CD4-positive, alpha-beta T cell treated with Interleukin-12 subunit alpha and Interleukin-12 subunit beta, for 1 hour (primary cell): ENCODE measurements at regions not wholly inside any gene's neighbourhood (a gene's known extent, or its start where the extent isn't known, plus 50 kb on each side); places are given as distances from the start of the nearest gene placed in this dataset.
"Not testable (repeated sequence)": the region's sequence is repeated elsewhere in the genome, so short reads cannot be mapped to it uniquely, and the experiment has no call there.

ENCODE experiments used
- DNase-seq: peaks from one replicate; pipeline ENCODE4 v3.0.0-alpha.2; 2020

DNA sequence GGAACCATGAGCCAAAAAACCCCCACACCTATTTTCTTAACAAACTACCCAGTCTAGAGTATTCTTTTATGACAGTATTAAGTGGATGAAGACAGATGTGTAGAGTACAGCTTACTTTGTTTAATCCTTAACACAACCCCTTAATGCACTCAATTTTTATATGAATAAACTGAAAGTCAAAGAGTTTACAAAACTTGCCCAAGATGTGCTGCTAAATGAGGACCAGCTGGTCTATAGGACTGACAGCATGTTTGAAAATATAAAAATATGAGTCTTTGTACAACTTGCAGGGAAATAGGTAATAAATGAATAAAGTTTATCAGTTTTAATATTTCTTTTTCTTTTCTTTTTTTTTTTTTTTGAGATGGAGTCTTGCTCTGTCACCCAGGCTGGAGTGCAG, 102.3 kb downstream of the ZFY start:
- DNase-seq = no peak

DNA sequence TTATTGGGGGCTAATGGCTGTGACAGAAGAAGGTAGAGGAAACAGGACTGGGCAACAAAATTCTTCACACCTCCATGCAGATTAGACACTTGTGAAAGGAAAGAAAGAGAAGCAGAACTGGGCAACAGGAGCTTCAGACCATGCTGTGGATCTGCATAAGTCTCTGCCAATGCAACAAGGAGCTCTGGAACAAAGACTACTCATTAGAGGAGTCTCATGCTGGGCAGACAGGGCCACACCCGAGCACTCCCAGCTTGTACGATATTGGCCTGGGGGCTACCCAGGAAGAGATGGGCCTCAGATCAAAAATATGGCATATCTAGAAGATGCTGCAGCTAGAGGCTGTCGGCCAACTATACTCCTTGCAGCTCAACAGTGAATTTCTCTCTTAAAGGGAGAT, 105.2 kb downstream of the ZFY start:
- DNase-seq = no peak

DNA sequence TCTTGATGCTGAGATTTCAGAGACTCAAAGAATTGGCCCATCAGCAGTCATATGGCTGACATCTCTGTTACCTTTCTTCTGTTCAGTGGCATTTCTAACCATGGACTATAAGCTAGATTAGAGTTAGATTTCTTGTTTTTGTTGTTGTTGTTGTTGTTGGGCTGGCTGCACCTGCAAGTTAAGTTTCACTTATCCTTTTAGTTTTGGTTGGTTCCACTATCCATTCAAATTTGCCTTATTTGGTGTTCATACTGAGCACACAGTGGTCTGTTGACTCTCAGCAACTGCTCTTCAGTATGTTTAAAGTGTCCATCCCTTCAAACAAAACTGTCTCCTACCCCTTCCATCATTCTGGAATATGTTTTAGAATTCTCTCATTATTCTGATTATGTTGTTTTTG, 106.8 kb downstream of the ZFY start:
- no peak for DNase-seq

DNA sequence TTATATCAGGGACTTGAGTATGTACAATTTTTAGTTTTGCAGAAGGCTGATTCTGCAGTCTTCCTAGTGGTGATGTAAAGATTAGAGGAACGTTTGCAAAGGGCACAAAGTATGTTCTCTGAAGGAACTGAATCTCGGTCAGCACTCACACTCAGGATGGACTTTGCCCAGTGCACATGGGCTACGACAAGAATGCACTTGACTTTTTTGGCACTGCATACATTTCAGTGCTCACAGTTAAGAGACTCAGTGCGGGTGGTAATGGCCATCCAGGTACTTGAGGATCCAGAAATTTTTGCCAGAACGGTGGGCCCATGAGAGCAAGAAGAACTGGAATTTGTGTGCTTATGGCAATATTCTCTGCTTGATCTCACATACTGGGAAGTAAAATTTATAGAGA, 107.7 kb downstream of the ZFY start:
- no peak for DNase-seq

DNA sequence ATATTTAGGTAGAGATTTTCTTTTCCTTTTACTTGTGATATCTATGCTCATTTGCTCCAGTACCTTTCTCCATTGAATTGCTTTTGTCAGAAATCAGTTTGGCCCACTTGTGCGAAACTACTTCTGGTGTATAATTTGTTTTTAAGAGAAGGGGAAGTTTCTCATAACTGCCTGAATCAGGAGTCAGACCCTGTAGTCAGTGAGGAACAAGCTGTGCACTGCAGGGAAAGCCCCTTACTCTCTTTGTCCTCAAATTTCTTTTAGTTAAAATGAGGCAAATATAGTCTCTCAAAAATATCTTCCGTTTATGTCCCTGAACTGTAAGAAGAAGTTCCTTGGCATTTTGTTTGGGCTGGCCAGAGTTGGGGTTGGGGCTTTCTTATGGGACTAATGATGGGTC, 109.9 kb downstream of the ZFY start:
- DNase-seq = no peak

DNA sequence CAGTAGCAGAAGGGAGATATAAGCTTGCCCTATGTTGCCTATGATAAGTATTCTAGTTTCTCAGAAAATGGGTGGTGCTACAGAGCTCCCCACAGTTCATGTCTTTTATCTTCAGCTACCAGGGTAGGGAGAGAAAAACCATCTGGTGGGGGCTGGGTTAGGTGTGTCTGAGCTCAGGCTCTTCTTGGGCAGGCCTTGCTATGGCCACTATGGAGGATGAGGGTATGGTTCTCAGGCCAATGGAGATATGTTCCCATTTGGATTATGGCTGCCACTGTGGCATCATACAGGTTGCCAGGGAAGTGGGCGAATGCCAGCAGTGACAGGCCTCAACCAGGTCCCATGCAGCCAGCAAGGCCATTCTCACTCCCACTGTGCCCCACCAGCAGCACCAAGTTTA, 120.3 kb downstream of the ZFY start:
- DNase-seq = not testable (repeated sequence)

DNA sequence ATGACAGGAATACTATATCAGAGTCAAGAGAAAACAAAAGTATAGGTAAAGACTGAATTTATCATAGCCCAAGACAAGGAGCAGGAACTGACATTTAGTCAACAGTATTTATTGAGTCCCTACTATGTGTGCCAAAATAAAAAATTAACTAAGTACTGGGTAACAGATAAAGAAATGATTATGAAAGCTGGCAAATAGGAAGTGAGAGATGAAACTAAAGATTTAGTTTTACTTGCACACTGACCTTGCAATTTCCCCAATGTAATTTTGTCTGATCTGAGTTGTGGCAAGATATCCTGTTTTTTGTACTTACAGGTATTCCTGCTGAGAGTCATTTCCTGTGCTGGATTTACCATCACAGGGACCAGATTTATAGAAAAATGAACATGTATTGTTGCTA, 123.2 kb downstream of the ZFY start:
- DNase-seq = not testable (repeated sequence)

DNA sequence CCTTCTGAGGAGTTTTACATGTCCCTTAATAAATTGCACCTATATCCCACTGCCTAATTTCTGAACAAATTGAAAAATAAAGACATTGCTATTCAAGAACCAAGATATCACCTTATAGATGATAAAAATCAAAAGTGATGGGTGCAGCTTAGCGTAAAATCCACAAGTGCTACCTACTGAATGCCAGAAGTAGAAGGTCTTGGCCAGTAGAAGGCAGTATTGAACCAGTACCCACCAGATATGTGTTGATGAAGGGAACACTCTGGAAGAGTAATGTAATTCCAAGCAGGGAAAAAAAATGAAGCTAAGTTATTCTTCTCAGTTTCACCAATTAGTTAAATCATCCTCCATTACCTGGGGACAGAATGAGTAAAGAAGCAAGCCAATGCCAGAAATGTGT, 125.5 kb downstream of the ZFY start:
- not testable (repeated sequence) for DNase-seq

DNA sequence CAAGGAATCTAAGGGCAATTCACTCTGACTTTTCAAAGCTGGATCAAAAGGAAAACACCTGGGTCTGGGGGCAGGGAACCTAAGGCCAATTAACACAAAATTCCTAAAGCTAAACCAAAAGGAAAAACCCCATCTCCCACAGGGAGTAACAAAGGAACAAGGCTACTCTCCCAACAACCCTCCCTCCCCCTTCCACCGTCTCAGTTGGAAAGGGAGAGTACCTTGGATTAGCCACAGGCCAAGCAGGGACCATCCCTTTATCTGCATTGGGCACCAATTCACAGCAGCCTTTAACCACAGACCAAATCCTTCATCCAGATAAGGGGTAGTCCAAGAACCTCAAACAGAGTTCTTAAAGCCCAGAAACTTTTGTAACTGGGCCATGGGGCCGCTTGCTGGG, 153.0 kb downstream of the ZFY start:
- DNase-seq = not testable (repeated sequence)

DNA sequence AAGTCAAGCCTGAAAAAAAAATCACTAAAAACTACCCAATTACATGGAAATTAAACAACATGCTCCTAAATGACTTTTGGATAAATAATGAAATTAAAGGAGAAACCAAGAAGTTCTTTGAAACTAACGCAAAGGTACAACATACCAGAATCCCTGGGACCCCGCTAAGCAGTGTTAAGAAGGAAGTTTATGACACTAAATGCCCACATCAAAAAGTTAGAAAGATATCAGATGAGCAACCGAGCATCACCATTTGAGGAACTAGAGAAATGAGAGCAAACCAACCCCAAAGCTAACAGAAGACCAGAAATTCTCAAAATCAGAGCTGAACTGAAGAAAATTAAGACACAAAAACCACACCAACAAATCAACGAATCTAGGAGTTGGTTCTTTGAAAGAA, 173.5 kb downstream of the ZFY start:
- DNase-seq = not testable (repeated sequence)

DNA sequence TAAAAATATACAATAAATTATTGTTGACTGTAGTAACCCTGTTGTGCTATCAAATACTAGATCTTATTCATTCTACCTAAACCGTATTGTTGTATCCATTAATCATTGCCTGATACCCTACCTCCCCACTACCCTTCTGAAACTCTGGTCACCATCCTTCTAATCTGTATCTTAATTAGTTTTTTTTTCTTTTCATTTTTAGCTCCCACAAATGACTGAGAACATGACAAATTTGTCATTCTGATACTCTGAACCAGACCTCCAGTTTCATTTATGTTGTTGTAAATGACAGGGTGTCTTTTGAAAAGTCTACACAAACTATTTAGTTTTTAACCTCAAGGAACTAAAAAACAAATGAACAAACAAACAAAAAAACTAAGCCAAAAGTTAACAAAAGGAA, 185.1 kb downstream of the ZFY start:
- DNase-seq = not testable (repeated sequence)

DNA sequence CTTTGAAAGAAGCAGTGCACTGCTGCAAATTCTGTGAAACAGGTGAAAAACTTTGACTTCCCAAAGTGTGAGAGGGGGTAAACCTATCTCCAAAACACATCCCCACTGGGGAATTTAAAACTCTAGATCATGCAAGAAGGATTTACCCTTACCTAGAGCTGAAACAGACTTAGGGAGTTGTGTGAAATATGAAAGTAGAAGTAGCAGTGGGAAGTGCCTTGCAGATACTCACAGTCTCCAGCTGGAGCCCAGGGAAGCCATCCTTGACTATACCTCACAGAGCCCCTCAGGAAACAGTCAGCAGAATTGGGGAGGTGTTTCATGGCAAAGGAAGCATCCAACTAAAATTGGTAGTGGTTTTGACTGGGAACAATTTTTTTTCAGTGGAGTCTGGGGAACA, 185.5 kb downstream of the ZFY start:
- DNase-seq = not testable (repeated sequence)

DNA sequence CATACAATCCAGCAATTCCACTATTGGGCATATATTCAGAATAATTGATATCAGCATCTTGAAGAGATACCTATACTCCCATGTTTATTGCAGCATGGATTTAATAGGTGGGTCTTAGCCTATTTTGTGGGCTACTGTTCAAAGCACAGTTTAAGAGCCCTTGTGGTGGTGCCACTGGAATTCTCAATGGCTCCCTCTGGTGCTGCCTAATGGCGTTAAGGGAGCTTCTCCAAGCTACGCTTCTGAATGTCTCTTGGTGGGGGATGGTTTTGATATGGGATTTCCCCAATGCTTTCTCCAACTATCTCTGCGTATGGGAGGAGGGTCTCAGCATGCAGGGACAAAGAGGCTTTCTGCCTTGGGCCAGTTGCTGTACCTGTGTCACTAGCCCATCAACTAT, 188.3 kb downstream of the ZFY start:
- not testable (repeated sequence) for DNase-seq

DNA sequence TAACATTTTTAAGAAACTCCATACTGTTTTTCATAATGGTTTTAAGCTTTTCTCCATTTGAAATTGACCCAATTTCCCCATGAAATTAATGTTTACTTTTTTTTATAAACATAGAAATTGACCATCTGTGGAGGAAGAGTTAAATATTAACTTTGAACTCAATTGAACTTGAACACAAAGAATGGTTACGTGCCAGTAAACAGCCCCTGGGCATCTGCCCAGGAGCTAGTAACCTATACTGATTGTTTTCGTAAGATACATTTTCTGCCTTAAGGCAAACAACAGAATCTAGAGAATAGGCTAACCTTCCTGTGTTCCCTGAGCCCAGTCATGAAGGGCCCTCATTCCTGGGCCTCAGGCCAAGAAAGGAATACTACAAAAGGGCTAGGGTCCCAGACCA, 235.9 kb downstream of the ZFY start:
- not testable (repeated sequence) for DNase-seq

DNA sequence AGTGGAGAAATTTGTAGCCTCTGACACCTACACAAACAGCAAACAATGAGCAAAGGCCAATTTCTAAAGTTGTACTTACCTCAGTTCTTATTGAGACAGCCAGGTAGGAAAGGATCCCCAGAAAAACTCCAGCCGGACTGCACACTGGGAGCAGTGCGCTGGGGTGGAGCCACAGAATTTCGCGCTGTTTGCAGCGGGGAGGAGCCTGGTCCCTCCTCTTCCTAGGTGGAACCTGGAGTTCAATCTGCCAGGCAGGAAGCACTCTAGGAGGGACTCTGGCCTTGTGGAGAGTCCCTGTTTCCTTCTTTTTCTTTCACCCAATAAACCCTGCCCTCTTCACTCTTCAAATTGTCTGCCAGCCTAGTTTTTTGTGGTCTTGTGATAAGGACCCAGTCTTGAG, 259.9 kb downstream of the ZFY start:
- DNase-seq = not testable (repeated sequence)

DNA sequence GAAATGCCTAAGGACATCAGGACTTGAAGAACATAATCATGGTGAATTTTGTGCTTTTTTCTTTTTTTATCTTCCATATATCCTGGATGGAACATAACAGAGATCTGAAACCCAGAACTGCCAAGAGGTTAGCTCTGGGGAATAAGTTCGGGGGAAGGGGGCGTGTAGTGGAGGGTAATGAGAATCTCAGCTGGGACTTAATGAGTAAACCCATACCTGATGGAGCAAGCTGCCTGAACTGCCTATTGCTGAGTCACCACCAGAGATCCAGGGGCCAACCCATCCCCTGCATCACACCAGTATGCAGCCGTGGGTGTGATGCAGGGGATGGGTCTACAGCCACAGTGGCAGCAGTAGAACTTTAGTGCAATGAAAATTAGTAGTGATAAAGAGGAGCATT, 267.1 kb downstream of the ZFY start:
- not testable (repeated sequence) for DNase-seq

DNA sequence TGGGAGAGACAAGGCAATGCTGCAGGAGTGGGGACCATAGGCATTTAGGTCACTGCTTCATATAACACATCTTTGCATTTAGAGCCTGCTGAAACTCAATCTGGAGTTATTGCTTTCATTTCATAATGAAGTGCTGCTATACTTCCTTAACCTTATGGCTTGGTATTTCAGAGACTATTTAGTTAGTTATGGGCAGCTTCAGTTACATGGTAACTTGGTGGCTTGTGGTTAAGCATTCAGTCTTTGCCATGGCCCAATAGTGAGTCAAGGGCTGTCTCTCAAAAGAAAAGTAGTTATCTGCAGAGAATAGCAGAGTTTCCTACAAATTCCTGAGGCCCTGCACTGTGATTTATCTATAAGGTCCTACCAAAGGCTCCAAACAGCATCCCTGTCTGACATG, 271.6 kb downstream of the ZFY start:
- DNase-seq = not testable (repeated sequence)

DNA sequence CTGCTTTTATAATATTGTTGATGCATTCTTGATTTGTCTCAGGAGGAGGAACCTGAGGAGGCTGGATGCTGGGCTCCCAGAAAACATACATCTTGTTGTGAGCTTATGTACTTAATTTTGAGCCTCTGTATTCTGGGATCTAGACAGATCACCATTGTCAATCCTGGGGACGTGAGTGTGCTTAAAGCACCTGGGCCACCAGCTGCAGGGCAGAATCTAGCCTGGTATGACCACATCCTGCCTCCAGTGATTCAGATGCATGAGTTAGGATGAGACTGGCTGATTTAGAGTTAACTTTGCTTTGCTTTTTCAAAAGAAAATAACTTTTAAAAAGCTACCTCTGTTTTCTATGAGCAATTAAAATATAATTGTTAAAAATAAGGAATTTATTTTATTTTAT, 278.0 kb downstream of the ZFY start:
- DNase-seq = not testable (repeated sequence)

DNA sequence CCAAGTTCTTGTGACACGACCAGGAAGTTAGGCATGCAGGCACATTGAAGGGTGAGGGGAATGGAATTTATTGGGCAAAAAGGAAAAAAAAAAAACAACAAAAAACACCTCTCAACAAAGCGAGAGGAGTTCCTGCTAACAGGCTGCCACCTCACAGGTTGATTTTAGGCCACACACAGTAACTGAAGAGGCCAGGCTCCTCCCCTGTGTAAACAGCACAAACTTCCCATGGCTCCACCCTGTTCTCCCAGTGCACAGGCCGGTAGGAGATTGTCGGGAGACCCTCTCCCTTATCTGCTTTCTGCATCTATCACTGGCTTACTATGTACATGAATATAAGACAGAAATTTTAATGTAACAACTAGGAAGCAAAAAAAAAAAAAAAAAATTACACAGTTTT, 283.0 kb downstream of the ZFY start:
- DNase-seq = not testable (repeated sequence)

DNA sequence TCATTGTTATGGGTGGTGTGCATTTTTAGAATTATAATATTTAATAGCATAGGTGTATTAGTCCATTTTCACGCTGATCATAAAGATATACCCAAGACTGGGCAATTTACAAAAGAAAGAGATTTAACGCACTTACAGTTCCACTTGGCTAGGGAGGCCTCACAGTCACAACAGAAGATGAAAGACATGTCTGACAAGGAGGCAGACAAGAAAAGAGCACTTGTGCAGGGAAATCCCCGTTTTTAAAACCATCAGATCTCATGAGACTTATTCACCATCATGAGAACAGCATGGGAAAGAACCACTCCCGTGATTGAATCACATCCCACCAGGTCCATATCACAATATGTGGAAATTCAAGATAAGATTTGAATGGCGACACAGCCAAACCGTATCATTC, 283.4 kb downstream of the ZFY start:
- not testable (repeated sequence) for DNase-seq

DNA sequence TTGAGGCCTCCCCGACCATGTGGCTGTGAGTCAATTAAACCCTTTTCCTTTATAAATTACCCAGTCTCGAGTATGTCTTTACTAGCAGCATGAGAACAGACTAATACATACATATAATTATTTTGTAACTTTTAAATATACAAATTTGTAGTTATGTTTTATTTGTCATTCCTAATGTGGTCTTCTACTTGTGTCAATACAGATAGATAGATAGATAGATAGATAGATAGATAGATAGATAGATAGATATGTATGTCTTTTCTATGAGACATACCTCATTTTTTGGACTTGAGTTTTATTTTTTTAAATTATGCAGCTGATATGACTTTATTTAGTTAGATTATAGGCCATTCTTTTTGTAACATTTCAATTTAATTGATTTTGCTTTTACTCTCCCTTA, 316.0 kb upstream of the TGIF2LY start:
- not testable (repeated sequence) for DNase-seq

DNA sequence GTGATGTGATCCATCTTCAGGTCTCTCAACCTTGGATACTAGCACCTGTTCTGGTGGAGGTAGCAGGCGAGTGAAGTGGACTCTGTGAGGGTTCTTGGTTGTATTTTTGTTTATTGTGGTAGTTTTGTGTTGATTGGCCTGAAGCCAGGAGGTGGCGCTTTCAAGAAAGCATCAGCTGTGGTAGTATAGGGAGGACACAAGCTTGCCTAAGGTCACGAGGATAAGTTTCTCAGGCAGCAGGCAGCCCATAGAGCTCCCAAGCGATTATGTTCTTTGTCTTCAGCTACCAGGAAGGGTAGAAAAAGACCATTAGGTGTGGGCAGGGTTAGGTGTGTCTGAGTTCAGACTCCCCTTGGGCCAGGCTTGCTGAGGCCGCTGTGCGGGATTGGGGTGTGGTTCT, 290.8 kb upstream of the TGIF2LY start:
- DNase-seq = not testable (repeated sequence)

DNA sequence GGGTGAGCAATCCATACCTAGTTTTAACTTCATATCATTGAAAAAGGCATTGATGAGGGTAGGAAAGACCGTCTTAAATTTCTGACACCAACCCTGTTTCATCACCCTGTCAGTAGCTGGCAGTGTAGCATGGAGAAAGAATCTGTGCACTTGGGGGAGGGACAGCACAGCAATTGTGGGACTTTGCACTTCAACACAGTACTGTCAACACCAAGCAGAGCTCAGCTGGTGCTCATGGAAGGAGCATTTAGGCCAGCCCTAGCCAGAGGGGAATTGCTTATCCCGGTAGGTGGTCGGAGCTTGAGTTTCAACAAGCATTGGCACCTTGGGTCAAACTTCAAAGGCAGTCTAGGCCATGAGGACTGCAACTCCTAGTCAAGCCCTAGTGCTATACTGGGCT, 281.6 kb upstream of the TGIF2LY start:
- not testable (repeated sequence) for DNase-seq

DNA sequence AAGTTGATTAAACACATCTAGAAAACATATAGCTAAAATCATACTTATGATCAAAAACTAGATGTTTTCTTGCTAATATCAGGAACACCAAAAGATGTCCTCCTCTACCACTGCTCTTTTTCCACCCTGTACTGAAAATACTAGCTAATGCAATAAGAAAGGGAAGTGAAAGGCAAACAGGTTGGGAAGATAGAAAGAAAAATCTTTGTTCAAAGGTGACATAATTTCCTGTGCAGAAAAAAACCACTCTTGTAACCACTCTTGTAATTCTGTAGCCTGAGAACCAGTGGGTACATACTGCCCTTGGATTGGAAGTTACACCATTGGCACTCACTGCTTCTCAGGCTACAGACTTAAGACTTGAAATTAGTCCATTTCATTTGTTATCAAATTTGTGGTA, 258.9 kb upstream of the TGIF2LY start:
- DNase-seq = not testable (repeated sequence)

DNA sequence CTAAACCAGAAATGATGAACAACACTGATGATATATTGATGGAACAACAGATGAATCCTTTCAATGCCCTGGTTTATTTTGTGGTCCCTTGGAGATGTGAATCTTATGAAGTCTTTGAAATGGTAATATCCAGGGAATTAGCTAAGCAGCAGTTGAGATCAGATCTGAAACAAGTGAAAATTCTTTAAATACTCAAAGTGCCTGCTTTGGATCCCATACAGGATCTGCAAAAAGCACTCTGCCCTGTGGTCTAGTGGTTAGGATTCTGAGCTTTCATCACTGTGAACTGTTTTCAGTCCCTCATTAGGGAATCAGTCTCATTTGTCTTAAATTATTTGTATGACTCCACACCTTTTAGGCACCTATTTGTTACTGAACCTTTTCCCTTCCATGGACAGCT, 211.3 kb upstream of the TGIF2LY start:
- DNase-seq = not testable (repeated sequence)

DNA sequence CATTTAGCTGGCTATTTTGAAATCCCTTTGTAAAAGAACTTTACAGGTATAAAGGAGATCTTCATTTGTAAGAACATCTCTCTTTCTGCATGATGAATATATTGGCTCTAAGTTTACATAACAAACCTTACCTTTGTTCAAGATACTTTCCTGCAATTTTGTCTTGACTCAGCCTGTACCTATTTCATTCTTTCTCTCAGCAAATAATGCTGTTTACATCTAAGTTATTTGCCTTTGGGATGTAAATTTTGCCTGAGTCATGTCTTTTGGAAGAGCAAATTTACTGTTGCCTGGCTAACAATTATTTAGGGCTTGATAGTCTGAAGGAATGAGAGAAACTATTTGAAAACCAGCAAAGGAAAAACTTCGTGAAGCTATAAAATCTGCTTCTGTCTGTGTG, 210.4 kb upstream of the TGIF2LY start:
- not testable (repeated sequence) for DNase-seq
